HL-60 (cell line): ENCODE measurements at regions not wholly inside any gene's neighbourhood (a gene's known extent, or its start where the extent isn't known, plus 50 kb on each side); places are given as distances from the start of the nearest gene placed in this dataset.

Experiments used
- DNase-seq, 2 experiments: peaks; one replicate each; pipeline ENCODE4 v3.0.0-alpha.2; 2010 to 2020; ENCODE audit warnings: low read depth in 1 of 2, low spot score in 1 of 2
- H3K27ac ChIP-seq: fragments of 250-450 bp; sonication (Bioruptor Pico); replicated peaks from 2 replicates; pipeline ENCODE4 v1.5.1; 2020; ENCODE audit warnings: mild to moderate bottlenecking, moderate library complexity
- H3K27me3 ChIP-seq: fragments of 250-450 bp; sonication (Bioruptor Pico); 2 replicates; pipeline ENCODE4 v1.5.1; 2021; ENCODE audit warnings: mild to moderate bottlenecking, moderate library complexity; ENCODE audit not compliant: insufficient read depth, poor library complexity, severe bottlenecking
- H3K4me3 ChIP-seq: replicated peaks from 2 replicates; pipeline ENCODE4 v1.5.1; 2011; ENCODE audit warnings: mild to moderate bottlenecking, control low read depth, low read length; ENCODE audit not compliant: insufficient read depth
- CTCF ChIP-seq: IDR thresholded peaks from one replicate; pipeline ENCODE4 v1.5.1; 2011; ENCODE audit warnings: low read length, control low read depth, inconsistent platforms; ENCODE audit not compliant: insufficient read depth
- GABPA ChIP-seq: IDR thresholded peaks from 2 replicates; pipeline ENCODE4 v1.6.1; 2012; ENCODE audit warnings: low read depth
- POLR2AphosphoS5 ChIP-seq: IDR thresholded peaks from 2 replicates; pipeline ENCODE4 v1.6.1; 2012; ENCODE audit warnings: low read depth
- REST ChIP-seq: IDR thresholded peaks from 2 replicates; pipeline ENCODE4 v1.6.1; 2012; ENCODE audit warnings: low read depth; ENCODE audit not compliant: insufficient replicate concordance
- SPI1 ChIP-seq: IDR thresholded peaks from 2 replicates; pipeline ENCODE4 v1.6.1; 2012; ENCODE audit warnings: low read depth, mild to moderate bottlenecking, borderline replicate concordance

- no peaks in the 10 kb centered on the region for H3K27me3 ChIP-seq
- no peak for DNase-seq
Measured at GRCh38 chr12:115223322-115223721, 539.3 kb upstream of the TBX3 start.

GRCh38 chr12:115222220-115222619 lies 538.2 kb upstream of the TBX3 start:
- Histone ChIP-seq H3K27ac (no peak overlapping the region), H3K27me3 (no peaks in the 10 kb centered on the region), H3K4me3 (no peak overlapping the region)
- no peak for DNase-seq
- TF ChIP-seq REST (no peak), POLR2AphosphoS5 (no peak), GABPA (no peak), SPI1 (no peak), CTCF (no peak)

More at GRCh38 chr12:115223322-115223721, 539.3 kb upstream of the TBX3 start:
- Histone ChIP-seq H3K4me3 (no peak overlapping the region), H3K27ac (no peak overlapping the region)
- TF ChIP-seq GABPA (no peak), POLR2AphosphoS5 (no peak), SPI1 (no peak), CTCF (no peak), REST (no peak)

GRCh38 chr12:115216301-115216700 lies 532.3 kb upstream of the TBX3 start:
- no peak overlapping the region for H3K4me3 ChIP-seq
- DNase-seq, result no peak
- TF ChIP-seq CTCF (no peak), POLR2AphosphoS5 (no peak), REST (no peak), GABPA (no peak), SPI1 (no peak)

More at GRCh38 chr12:115216301-115216700, 532.3 kb upstream of the TBX3 start:
- H3K27ac ChIP-seq, result no peak overlapping the region
- H3K27me3 ChIP-seq, result no peaks in the 10 kb centered on the region
